HepG2 (cell line): ENCODE measurements at regions not wholly inside any gene's neighbourhood (a gene's known extent, or its start where the extent isn't known, plus 50 kb on each side); places are given as distances from the start of the nearest gene placed in this dataset.

ENCODE experiments used
- ATAC-seq: fragments of 200-7000 bp; cut with Tn5 transposase; 3 replicates; pipeline ENCODE4 v1.9.1; 2020; ENCODE audit warnings: mild to moderate bottlenecking, moderate library complexity
- BruUV-seq: library from RNA; stranded (reverse); fragments of 400-500 nt; replicated peaks from 2 replicates; lab custom pipeline; 2021; lab: Mats Ljungman, UMichigan
- CTCF ChIA-PET: fragments of 300-600 bp; formaldehyde crosslinking; extraction: SDS; loops from one replicate; lab custom pipeline; 2021; ENCODE audit warnings: low total read pairs, inconsistent platforms, low intra/inter-chr PET ratio; lab: Yijun Ruan, JAX
- POLR2A ChIA-PET: fragments of 350-600 bp; sonication (Branson Sonifier 250); formaldehyde crosslinking; loops from one replicate; lab custom pipeline; 2020; ENCODE audit warnings: antibody characterized with exemption, inconsistent platforms; lab: Yijun Ruan, JAX
- DNase-seq: peaks from one replicate; pipeline ENCODE4 v3.0.0-alpha.2; 2015; ENCODE audit warnings: low spot score
- FAIRE-seq: peaks from 3 replicates; lab custom pipeline; 2011; peaks lifted over from hg19 to GRCh38; lab: Jason Lieb, UNC
- H2AFZ ChIP-seq: one replicate; pipeline ENCODE4 v1.6.1; 2011; ENCODE audit warnings: low read length, inconsistent platforms
- H3K27ac ChIP-seq: fragments of 300-600 bp; 3 replicates; pipeline ENCODE4 v1.8.0; 2011; ENCODE audit warnings: mixed run types, mild to moderate bottlenecking, mixed read lengths, low read length, inconsistent platforms; ENCODE audit not compliant: insufficient read depth; ENCODE audit errors: extremely low read length
- H3K27me3 ChIP-seq, 2 experiments: fragments of 200-600 bp in 1 of 2; 2 replicates in 1 of 2; 3 replicates in 1 of 2; pipeline versions ENCODE4 v1.6.0 to v1.8.0; 2011; ENCODE audit warnings: low read length in 2 of 2, mild to moderate bottlenecking in 2 of 2, moderate library complexity in 2 of 2, inconsistent platforms in 1 of 2; ENCODE audit not compliant: insufficient read depth in 2 of 2, control insufficient read depth in 1 of 2
- H3K36me3 ChIP-seq, 2 experiments: fragments of 200-600 bp in 1 of 2; replicated peaks in 1 of 2; 2 replicates in 1 of 2; 3 replicates in 1 of 2; pipeline versions ENCODE4 v1.5.1 to v1.8.0; 2011; ENCODE audit warnings: low read length in 2 of 2, inconsistent platforms in 1 of 2; ENCODE audit not compliant: insufficient read depth in 2 of 2, control insufficient read depth in 1 of 2
- H3K4me1 ChIP-seq: 2 replicates; pipeline ENCODE4 v1.5.1; 2012; ENCODE audit warnings: low read length, inconsistent platforms; ENCODE audit not compliant: insufficient read depth
- H3K4me2 ChIP-seq: 2 replicates; pipeline ENCODE4 v1.6.0; 2011; ENCODE audit warnings: low read depth, low read length, inconsistent platforms
- H3K4me3 ChIP-seq, 3 experiments: fragments of 200-600 bp in 1 of 3; sonication (generic), shearing (Covaris generic) in 1 of 3; replicated peaks in 1 of 3; 2 replicates each; pipeline ENCODE4 v1.5.1; 2011 to 2016; ENCODE audit warnings: low read length in 3 of 3, inconsistent platforms in 2 of 3, low read depth in 2 of 3, mild to moderate bottlenecking in 2 of 3, control low read depth in 1 of 3, mixed read lengths in 1 of 3; ENCODE audit not compliant: insufficient read depth in 1 of 3
- H3K79me2 ChIP-seq: one replicate; pipeline ENCODE4 v1.6.1; 2011; ENCODE audit warnings: low read length, inconsistent platforms; ENCODE audit not compliant: insufficient read depth
- H3K9ac ChIP-seq: 2 replicates; pipeline ENCODE4 v1.6.0; 2011; ENCODE audit warnings: mild to moderate bottlenecking, low read depth, low read length, inconsistent platforms; ENCODE audit not compliant: insufficient read depth
- H3K9me3 ChIP-seq: 2 replicates; pipeline ENCODE4 v1.5.1; 2012; ENCODE audit warnings: mild to moderate bottlenecking, low read length
- H4K20me1 ChIP-seq: 2 replicates; pipeline ENCODE4 v1.6.0; 2011; ENCODE audit warnings: inconsistent platforms, mild to moderate bottlenecking, low read length, moderate library complexity; ENCODE audit not compliant: insufficient read depth
- ARNT2 ChIP-seq: sonication (generic); formaldehyde crosslinking; IDR thresholded peaks from 2 replicates; pipeline ENCODE4 v1.8.0; 2022; ENCODE audit warnings: mild to moderate bottlenecking, low read depth, missing genetic modification reagents, moderate library complexity
- CCDC6 ChIP-seq: sonication (generic); formaldehyde crosslinking; IDR thresholded peaks from 2 replicates; pipeline ENCODE4 v1.8.1; 2022; ENCODE audit warnings: mild to moderate bottlenecking, missing genetic modification reagents, moderate library complexity
- EHMT2 ChIP-seq: fragments of 200-600 bp; sonication (generic); IDR thresholded peaks from 2 replicates; pipeline ENCODE4 v1.7.0; 2017; ENCODE audit warnings: antibody characterized with exemption, low read depth, low read length, borderline replicate concordance
- PAWR ChIP-seq: sonication (generic); formaldehyde crosslinking; IDR thresholded peaks from 2 replicates; pipeline ENCODE4 v1.4.0; 2020; ENCODE audit warnings: missing genetic modification reagents, mild to moderate bottlenecking, borderline replicate concordance
- POLR2AphosphoS5 ChIP-seq: IDR thresholded peaks from 2 replicates; pipeline ENCODE4 v1.6.1; 2012; ENCODE audit warnings: low read depth, low read length
- ZNF335 ChIP-seq: sonication (generic); formaldehyde crosslinking; IDR thresholded peaks from 2 replicates; pipeline ENCODE4 v1.4.0; 2020; ENCODE audit warnings: missing genetic modification reagents
- ZNF761 ChIP-seq: sonication (generic); formaldehyde crosslinking; conservative IDR thresholded peaks from 2 replicates; pipeline ENCODE4 v1.4.0; 2020; ENCODE audit warnings: mild to moderate bottlenecking, missing genetic modification reagents
- ZNF776 ChIP-seq: sonication (generic); formaldehyde crosslinking; IDR thresholded peaks from 2 replicates; pipeline ENCODE4 v1.4.0; 2020; ENCODE audit warnings: mild to moderate bottlenecking, missing genetic modification reagents
- ZNF883 ChIP-seq: sonication (generic); formaldehyde crosslinking; IDR thresholded peaks from 2 replicates; pipeline ENCODE4 v1.5.1; 2020; ENCODE audit warnings: mild to moderate bottlenecking, missing genetic modification reagents; ENCODE audit errors: not compliant biosample characterization
- WGBS: methylation state at CpG from one replicate; pipeline ENCODE4 v1.1.6; 2017; ENCODE audit warnings: low lambda C conversion rate; 5-methylcytosine and 5-hydroxymethylcytosine counted together
- in situ Hi-C: cut with HindIII; loops from 2 replicates; pipeline ENCODE4 v1.10.0; 2017; ENCODE audit warnings: low pct_unique_long_range_greater_than_20kb; ENCODE audit not compliant: extremely low pct_ligation_motif_present
- intact Hi-C: fragments of 100-400 bp; cut with micrococcal nuclease; formaldehyde crosslinking; loops from one replicate; pipeline ENCODE4 v1.10.0; 2022; ENCODE audit not compliant: unreplicated experiment
- TF ChIP-seq, protein P1 (sequence below): sonication (generic); formaldehyde crosslinking; IDR thresholded peaks from 2 replicates; pipeline ENCODE4 v1.4.0; 2020; ENCODE audit warnings: mild to moderate bottlenecking, missing genetic modification reagents
- TF ChIP-seq, protein P2 (sequence below): sonication (generic); formaldehyde crosslinking; IDR thresholded peaks from 2 replicates; pipeline ENCODE4 v1.4.0; 2020; ENCODE audit warnings: mild to moderate bottlenecking, missing genetic modification reagents
- TF ChIP-seq, protein P3 (sequence below): sonication (generic); formaldehyde crosslinking; IDR thresholded peaks from 2 replicates; pipeline ENCODE4 v1.8.1; 2023; ENCODE audit warnings: missing genetic modification reagents, mild to moderate bottlenecking, borderline replicate concordance

DNA sequence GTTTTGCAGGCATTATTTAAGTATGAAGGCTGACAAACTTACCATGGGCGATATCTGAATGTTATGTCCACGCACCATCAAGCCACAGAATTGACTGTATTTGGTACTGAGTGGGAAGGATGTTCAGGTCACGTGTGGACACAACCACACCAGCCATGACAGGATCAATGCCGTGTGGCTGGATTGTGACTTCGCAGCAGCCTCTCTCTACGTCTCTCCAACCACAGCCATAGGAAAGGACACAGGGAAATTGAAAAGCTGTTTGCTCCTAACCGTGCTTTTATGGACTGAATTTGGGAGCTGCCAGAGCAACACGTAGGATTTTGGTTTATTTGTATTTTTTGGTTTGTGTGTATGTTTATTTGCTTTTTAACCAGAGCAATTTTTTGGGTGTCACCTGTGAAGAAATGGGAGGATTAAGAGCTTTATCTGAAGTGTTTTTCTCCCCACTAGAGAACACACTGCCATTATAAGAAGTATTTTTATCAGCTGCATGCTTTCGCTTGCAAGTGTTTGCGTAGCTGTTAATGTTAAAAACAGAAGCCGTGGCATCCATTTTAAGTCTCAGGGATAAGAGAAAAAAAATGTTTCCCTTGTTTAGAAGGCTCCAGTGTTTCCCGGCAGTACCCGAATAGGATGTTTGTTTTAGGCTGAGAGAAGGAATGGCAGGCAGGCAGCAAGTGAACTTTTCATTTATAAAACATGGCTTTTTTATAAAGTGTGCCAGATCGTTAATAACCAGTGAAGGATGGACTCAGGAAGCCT, 401.1 kb upstream of the NFE2L3 start:
- no peaks in the 10 kb centered on the region for H3K4me1 ChIP-seq
- intact Hi-C loops: no loop called here
- TF ChIP-seq ZNF883 (no peak), POLR2AphosphoS5 (no peak), PAWR (no peak), EHMT2 (no peak), ZNF776 (no peak), ARNT2 (CRISPR knock-in tag) (no peak), ZNF761 (CRISPR knock-in tag) (no peak), CCDC6 (CRISPR knock-in tag) (no peak), ZNF335 (CRISPR knock-in tag) (no peak)
- TF ChIP-seq, protein P1, sequence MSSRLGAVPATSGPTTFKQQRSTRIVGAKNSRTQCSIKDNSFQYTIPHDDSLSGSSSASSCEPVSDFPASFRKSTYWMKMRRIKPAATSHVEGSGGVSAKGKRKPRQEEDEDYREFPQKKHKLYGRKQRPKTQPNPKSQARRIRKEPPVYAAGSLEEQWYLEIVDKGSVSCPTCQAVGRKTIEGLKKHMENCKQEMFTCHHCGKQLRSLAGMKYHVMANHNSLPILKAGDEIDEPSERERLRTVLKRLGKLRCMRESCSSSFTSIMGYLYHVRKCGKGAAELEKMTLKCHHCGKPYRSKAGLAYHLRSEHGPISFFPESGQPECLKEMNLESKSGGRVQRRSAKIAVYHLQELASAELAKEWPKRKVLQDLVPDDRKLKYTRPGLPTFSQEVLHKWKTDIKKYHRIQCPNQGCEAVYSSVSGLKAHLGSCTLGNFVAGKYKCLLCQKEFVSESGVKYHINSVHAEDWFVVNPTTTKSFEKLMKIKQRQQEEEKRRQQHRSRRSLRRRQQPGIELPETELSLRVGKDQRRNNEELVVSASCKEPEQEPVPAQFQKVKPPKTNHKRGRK (CRISPR knock-in tag): no peak
- TF ChIP-seq, protein P2, sequence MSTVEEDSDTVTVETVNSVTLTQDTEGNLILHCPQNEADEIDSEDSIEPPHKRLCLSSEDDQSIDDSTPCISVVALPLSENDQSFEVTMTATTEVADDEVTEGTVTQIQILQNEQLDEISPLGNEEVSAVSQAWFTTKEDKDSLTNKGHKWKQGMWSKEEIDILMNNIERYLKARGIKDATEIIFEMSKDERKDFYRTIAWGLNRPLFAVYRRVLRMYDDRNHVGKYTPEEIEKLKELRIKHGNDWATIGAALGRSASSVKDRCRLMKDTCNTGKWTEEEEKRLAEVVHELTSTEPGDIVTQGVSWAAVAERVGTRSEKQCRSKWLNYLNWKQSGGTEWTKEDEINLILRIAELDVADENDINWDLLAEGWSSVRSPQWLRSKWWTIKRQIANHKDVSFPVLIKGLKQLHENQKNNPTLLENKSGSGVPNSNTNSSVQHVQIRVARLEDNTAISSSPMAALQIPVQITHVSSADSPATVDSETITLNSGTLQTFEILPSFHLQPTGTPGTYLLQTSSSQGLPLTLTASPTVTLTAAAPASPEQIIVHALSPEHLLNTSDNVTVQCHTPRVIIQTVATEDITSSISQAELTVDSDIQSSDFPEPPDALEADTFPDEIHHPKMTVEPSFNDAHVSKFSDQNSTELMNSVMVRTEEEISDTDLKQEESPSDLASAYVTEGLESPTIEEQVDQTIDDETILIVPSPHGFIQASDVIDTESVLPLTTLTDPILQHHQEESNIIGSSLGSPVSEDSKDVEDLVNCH (CRISPR knock-in tag): no peak
- TF ChIP-seq, protein P3, sequence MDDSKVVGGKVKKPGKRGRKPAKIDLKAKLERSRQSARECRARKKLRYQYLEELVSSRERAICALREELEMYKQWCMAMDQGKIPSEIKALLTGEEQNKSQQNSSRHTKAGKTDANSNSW (CRISPR knock-in tag): no peak

More for the DNA sequence above, 401.1 kb upstream of the NFE2L3 start:
- no peak overlapping the region for H3K27ac ChIP-seq
- no peaks in the 10 kb centered on the region for H3K79me2 ChIP-seq
- FAIRE-seq (no peak), DNase-seq (no peak), ATAC-seq (no peak)
- H3K9ac ChIP-seq: no peak overlapping the region
- no peaks in the 10 kb centered on the region for H4K20me1 ChIP-seq
- 34% methylated on average over 14 of the region's 14 CpGs for WGBS
- in situ Hi-C loops: no loop called here
- H3K4me3 ChIP-seq: no peak overlapping the region
- ChIA-PET CTCF (no interaction called here), POLR2A (no interaction called here)
- H3K9me3 ChIP-seq: no peaks in the 10 kb centered on the region
- no peaks in the 10 kb centered on the region for H3K36me3 ChIP-seq
- no TSS peak for BruUV-seq
- H3K4me2 ChIP-seq: no peak overlapping the region
- no peak overlapping the region for H2AFZ ChIP-seq
- H3K27me3 ChIP-seq: peaks cover 0 to 33% of the 10 kb centered on the region in 2 experiments; a peak in 2 of 5 replicates
